Erythroblast (primary cell): ENCODE measurements at regions not wholly inside any gene's neighbourhood (a gene's known extent, or its start where the extent isn't known, plus 50 kb on each side); places are given as distances from the start of the nearest gene placed in this dataset.

Experiments used
- DNase-seq, 2 experiments: peaks; one replicate each; lab custom pipeline; 2025; lab: John Stamatoyannopoulos, UW
- GATA1 ChIP-seq: IDR thresholded peaks from 2 replicates; pipeline ENCODE4 v1.6.1; 2011; ENCODE audit warnings: low read depth, mild to moderate bottlenecking, control low read depth, low read length, moderate library complexity
- POLR2A ChIP-seq: IDR thresholded peaks from 2 replicates; pipeline ENCODE4 v1.6.1; 2011; ENCODE audit warnings: mild to moderate bottlenecking, low read length

GRCh38 chr3:59153648-59154047 is 103.8 kb upstream of the CFAP20DC start:
- TF ChIP-seq GATA1, result no peak
- DNase-seq, result no peak

DNA sequence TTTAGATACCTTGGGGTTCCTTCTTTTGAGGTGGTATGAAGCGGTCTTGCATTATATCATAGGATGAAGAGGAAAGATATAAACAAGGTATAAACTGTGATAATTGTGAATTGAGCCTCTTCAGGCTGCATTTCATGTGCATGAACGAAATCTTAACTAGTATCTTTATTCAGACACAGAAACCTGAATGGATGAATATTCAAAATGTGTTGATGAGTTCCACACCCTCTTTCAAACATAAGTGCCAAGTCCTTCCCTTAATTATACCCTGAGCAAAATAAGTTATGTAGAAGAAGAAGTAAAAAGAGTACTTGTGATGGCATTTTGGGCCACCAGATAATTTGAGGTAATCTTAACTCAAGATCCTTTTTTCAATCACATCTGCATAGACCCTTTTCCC is 103.1 kb upstream of the CFAP20DC start:
- TF ChIP-seq POLR2A (no peak), GATA1 (no peak)

GRCh38 chr3:59150039-59150438 is 100.2 kb upstream of the CFAP20DC start:
- DNase-seq, result no peak
- no peak for TF ChIP-seq POLR2A
- no peak for TF ChIP-seq GATA1

More for the DNA sequence above, 103.1 kb upstream of the CFAP20DC start:
- no peak for DNase-seq

- no peak for DNase-seq
Measured at GRCh38 chr3:59149166-59149565, 99.3 kb upstream of the CFAP20DC start.

GRCh38 chr3:59143447-59143846 is 93.6 kb upstream of the CFAP20DC start:
- DNase-seq, result no peak

More at GRCh38 chr3:59149166-59149565, 99.3 kb upstream of the CFAP20DC start:
- no peak for TF ChIP-seq GATA1
- TF ChIP-seq POLR2A, result no peak

GRCh38 chr3:59142556-59142955 is 92.7 kb upstream of the CFAP20DC start:
- TF ChIP-seq POLR2A (no peak), GATA1 (no peak)
- no peak for DNase-seq

More at GRCh38 chr3:59143447-59143846, 93.6 kb upstream of the CFAP20DC start:
- TF ChIP-seq GATA1 (no peak), POLR2A (no peak)

- TF ChIP-seq GATA1, result no peak
- no peak for TF ChIP-seq POLR2A
- no peak for DNase-seq
Measured at GRCh38 chr3:59138966-59139365, 89.1 kb upstream of the CFAP20DC start.

DNA sequence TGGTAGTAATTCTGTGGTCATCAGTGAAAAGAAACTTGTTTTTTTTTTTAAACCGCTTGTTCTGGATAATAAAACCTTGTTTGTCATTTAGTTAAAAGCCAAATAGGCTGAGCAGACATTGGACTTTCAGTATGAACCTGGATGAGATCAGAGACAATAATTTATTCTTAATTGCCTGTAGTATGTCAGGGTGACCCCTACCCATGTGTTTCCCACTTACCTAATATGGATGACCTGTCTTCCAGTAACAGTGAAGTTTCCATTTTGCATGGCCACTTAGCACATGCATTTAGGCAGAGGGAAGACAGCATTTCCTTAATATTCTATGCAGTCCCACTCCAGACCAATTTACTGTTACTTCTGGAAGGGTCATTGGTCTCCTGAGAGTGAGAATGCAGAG is 87.6 kb upstream of the CFAP20DC start:
- no peak for DNase-seq
- TF ChIP-seq GATA1 (no peak), POLR2A (no peak)

- no peak for DNase-seq
- TF ChIP-seq GATA1, result no peak
- no peak for TF ChIP-seq POLR2A
Measured at GRCh38 chr3:59136081-59136480, 86.3 kb upstream of the CFAP20DC start.

GRCh38 chr3:59135096-59135495 is 85.3 kb upstream of the CFAP20DC start:
- DNase-seq, result no peak
- TF ChIP-seq POLR2A (no peak), GATA1 (no peak)

- TF ChIP-seq GATA1 (no peak), POLR2A (no peak)
- no peak for DNase-seq
Measured at GRCh38 chr3:59133311-59133710, 83.5 kb upstream of the CFAP20DC start.

GRCh38 chr3:59131016-59131766 is 81.4 kb upstream of the CFAP20DC start:
- no peak for TF ChIP-seq GATA1
- no peak for TF ChIP-seq POLR2A
- DNase-seq, result no peak

DNA sequence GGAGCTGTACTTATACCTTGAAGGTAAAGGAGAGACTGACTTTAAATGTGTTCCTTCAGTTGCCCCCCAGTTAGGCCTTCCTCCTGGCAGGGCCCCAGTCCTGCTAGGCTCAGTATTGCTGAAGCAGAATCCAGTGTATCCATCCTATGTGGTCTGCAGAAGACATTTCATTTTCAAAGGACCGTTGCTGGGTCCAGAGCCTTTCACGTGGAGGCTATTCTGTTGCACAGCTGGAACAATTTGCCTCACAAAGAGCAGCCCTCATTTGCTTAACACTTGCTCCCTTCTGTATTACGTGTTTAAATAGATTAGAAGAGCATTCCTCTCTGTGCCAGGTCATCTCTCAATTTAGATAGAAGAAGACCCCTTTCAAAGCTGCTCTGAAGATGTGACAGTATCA is 78.9 kb upstream of the CFAP20DC start:
- no peak for DNase-seq
- TF ChIP-seq GATA1, result no peak
- TF ChIP-seq POLR2A, result no peak

DNA sequence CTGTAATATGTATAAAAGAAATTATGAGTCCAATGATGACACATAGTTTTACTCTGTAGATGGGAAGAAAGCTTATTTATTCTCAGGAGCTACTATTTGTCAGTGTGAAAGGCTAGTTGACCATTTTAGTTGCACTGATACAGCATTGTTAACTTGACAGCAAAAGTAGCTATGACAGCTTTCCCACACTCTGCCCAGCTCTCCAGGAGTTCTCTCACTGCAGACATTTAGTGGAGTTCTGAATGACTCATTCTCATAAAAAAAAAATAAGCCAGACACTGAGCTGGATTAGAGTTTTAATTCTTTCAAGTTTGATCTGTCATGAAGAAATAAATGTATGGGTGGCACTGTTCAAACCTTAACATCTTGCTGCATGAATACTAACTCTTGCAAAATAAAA is 77.2 kb upstream of the CFAP20DC start:
- no peak for TF ChIP-seq GATA1
- no peak for TF ChIP-seq POLR2A
- no peak for DNase-seq

- TF ChIP-seq POLR2A (no peak), GATA1 (no peak)
- DNase-seq, result no peak
Measured at GRCh38 chr3:59126446-59126845, 76.6 kb upstream of the CFAP20DC start.
